ENCODE measurements at regions not wholly inside any gene's neighbourhood (a gene's known extent, or its start where the extent isn't known, plus 50 kb on each side); places are given as distances from the start of the nearest gene placed in this dataset.
A peak's percentile ranks its signal among the peaks of the same experiment; 100 is the strongest.

DNA sequence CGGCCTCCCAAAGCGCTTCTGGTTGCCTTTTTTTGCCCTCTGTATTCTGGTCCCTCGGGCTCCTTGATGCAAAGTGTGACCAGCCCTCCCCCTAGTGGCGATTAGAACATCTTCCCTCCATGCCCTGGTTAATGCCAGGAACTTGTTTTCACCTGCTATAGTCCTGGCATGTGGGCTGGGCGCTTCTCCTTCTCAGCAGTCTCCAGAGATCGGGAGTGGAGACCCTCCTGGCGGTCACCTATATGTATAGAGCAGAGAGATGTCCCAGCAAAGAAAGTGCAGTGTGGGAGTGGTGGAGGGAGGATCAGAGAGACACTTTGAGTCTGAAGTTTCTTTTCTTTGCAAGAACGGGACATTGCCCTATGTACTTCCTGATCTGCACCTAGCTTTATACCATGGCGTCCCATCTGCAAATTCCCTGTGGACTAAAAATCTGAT, 264.1 kb downstream of the OTUD1 start:
- DNase-seq (peak; percentile 68), ATAC-seq (peak; percentile 99)
- H4K20me1 ChIP-seq (ENCODE audit: low read length): no peaks in the 10 kb centered on the region
- H3K9me3 ChIP-seq (ENCODE audit: low read length): no peaks in the 10 kb centered on the region
- no peaks in the 10 kb centered on the region for H3K79me2 ChIP-seq (ENCODE audit: low read length)
- peak overlapping the region; percentile 46 for H2AFZ ChIP-seq (ENCODE audit: low read length)
- H3K4me1 ChIP-seq (ENCODE audit: insufficient read depth, low read length): no peaks in the 10 kb centered on the region
- no peaks in the 10 kb centered on the region for H3F3A ChIP-seq (ENCODE audit: low read length, unreplicated experiment)
- ChIA-PET CTCF (interaction anchor here (0.6 kb wide), 1 partner anchor 171 kb away, joined by 3 read pairs; no protein-coding TSS in a partner anchor), POLR2A (ENCODE audit: unreplicated experiment) (no interaction called here)
- TF ChIP-seq, protein P1, sequence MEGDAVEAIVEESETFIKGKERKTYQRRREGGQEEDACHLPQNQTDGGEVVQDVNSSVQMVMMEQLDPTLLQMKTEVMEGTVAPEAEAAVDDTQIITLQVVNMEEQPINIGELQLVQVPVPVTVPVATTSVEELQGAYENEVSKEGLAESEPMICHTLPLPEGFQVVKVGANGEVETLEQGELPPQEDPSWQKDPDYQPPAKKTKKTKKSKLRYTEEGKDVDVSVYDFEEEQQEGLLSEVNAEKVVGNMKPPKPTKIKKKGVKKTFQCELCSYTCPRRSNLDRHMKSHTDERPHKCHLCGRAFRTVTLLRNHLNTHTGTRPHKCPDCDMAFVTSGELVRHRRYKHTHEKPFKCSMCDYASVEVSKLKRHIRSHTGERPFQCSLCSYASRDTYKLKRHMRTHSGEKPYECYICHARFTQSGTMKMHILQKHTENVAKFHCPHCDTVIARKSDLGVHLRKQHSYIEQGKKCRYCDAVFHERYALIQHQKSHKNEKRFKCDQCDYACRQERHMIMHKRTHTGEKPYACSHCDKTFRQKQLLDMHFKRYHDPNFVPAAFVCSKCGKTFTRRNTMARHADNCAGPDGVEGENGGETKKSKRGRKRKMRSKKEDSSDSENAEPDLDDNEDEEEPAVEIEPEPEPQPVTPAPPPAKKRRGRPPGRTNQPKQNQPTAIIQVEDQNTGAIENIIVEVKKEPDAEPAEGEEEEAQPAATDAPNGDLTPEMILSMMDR (conservative IDR thresholded peaks at IDR 0.05; ENCODE audit: low read depth, low read length): peak; percentile 73
- TF ChIP-seq EZH2 (IDR thresholded peaks at IDR 0.05; ENCODE audit: low read length, unreplicated experiment): no peak
- no peak overlapping the region for H3K9ac ChIP-seq (ENCODE audit: low read length)
- peak overlapping the region; percentile 55; the same call in 1 of the 2 replicates for H3K4me3 ChIP-seq (ENCODE audit: low read length)
- intact Hi-C loops (cut with micrococcal nuclease): loop anchor here (1.0 to 5.0 kb wide), 2 partner anchors 181 to 388 kb away; no protein-coding TSS in a partner anchor
- H3K27me3 ChIP-seq (ENCODE audit: low read length): no peaks in the 10 kb centered on the region
- no peaks in the 10 kb centered on the region for H3K9me2 ChIP-seq (replicated peaks; ENCODE audit: low read length)
- peak overlapping the region; percentile 75 for H3K4me2 ChIP-seq (ENCODE audit: low read length)
- BruUV-seq (replicated peaks): no TSS peak
- no peaks in the 10 kb centered on the region for H3K36me3 ChIP-seq (ENCODE audit: low read depth, low read length)
- H3K27ac ChIP-seq (ENCODE audit: low read length): no peak overlapping the region

DNA sequence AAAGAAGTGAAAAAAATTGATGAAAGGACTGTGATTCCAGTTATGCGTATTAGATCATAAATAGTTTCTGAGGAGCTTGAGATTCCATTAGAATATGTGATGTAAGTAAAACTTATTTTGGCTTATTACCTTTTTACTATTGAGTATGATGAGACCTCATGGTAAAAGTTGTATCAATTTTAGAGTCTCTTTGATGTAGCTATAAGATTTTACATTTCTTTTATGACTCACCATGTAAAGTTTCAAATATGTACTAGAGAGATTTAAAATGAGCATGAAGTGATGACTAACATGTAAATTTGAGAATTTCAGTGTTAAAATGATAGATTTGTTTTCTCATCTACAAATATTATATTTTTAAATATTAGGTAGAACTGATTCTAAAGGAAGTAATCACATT, 276.5 kb downstream of the OTUD1 start:
- Histone ChIP-seq H3K36me3 (ENCODE audit: low read depth, low read length) (no peaks in the 10 kb centered on the region), H3K9me3 (ENCODE audit: low read length) (no peaks in the 10 kb centered on the region), H2AFZ (ENCODE audit: low read length) (no peak overlapping the region), H3K9ac (ENCODE audit: low read length) (no peak overlapping the region), H3K4me3 (ENCODE audit: low read length) (no peak overlapping the region), H3K4me2 (ENCODE audit: low read length) (no peak overlapping the region), H3K79me2 (ENCODE audit: low read length) (no peaks in the 10 kb centered on the region), H3K27ac (ENCODE audit: low read length) (no peak overlapping the region), H4K20me1 (ENCODE audit: low read length) (no peaks in the 10 kb centered on the region), H3K9me2 (replicated peaks; ENCODE audit: low read length) (no peaks in the 10 kb centered on the region), H3K27me3 (ENCODE audit: low read length) (no peaks in the 10 kb centered on the region), H3F3A (ENCODE audit: low read length, unreplicated experiment) (no peaks in the 10 kb centered on the region), H3K4me1 (ENCODE audit: insufficient read depth, low read length) (no peaks in the 10 kb centered on the region)
- intact Hi-C loops (cut with micrococcal nuclease): no loop called here
- CTCF ChIA-PET: no interaction called here
- no peak for ATAC-seq
- BruUV-seq (replicated peaks): no TSS peak
- TF ChIP-seq, protein P1 (conservative IDR thresholded peaks at IDR 0.05; ENCODE audit: low read depth, low read length): no peak
- TF ChIP-seq EZH2 (IDR thresholded peaks at IDR 0.05; ENCODE audit: low read length, unreplicated experiment): no peak
- TF ChIP-seq EZH2phosphoT487 (IDR thresholded peaks at IDR 0.05; ENCODE audit: borderline replicate concordance, low read length): no peak
- POLR2A ChIA-PET (ENCODE audit: unreplicated experiment): no interaction called here
- no peak for DNase-seq

DNA sequence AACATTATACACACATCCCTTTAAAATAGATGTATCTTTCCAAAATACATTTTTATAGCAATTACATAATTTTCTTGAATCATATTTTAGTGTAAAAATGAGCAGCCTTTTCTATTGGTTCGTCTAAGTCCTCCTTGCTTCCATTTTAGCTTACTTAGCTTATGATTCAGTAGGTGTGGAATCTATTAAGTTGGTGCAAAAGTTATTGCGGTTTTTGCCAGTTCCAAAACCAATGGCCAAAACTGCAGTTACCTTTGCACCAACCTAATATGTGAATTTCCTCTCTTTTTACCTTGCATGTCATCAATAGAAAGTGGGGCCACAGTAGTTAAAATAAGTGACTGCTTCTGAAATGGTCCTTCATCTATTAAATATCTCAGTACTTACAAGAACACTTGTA, 279.0 kb downstream of the OTUD1 start:
- no peaks in the 10 kb centered on the region for H3K4me1 ChIP-seq (ENCODE audit: insufficient read depth, low read length)
- no peaks in the 10 kb centered on the region for H3K9me3 ChIP-seq (ENCODE audit: low read length)
- H3K27ac ChIP-seq (ENCODE audit: low read length): no peak overlapping the region
- H3K9ac ChIP-seq (ENCODE audit: low read length): no peak overlapping the region
- DNase-seq (no peak), ATAC-seq (no peak)
- TF ChIP-seq, protein P1 (conservative IDR thresholded peaks at IDR 0.05; ENCODE audit: low read depth, low read length): no peak
- TF ChIP-seq EZH2phosphoT487 (IDR thresholded peaks at IDR 0.05; ENCODE audit: borderline replicate concordance, low read length) (no peak), EZH2 (IDR thresholded peaks at IDR 0.05; ENCODE audit: low read length, unreplicated experiment) (no peak)
- H2AFZ ChIP-seq (ENCODE audit: low read length): no peak overlapping the region
- H3K4me2 ChIP-seq (ENCODE audit: low read length): no peak overlapping the region
- no peaks in the 10 kb centered on the region for H3K27me3 ChIP-seq (ENCODE audit: low read length)
- no peaks in the 10 kb centered on the region for H4K20me1 ChIP-seq (ENCODE audit: low read length)
- no peaks in the 10 kb centered on the region for H3K79me2 ChIP-seq (ENCODE audit: low read length)
- POLR2A ChIA-PET (ENCODE audit: unreplicated experiment): no interaction called here
- H3K9me2 ChIP-seq (replicated peaks; ENCODE audit: low read length): no peaks in the 10 kb centered on the region
- H3K36me3 ChIP-seq (ENCODE audit: low read depth, low read length): no peaks in the 10 kb centered on the region
- H3F3A ChIP-seq (ENCODE audit: low read length, unreplicated experiment): no peaks in the 10 kb centered on the region
- intact Hi-C loops (cut with micrococcal nuclease): no loop called here
- no TSS peak for BruUV-seq (replicated peaks)
- no peak overlapping the region for H3K4me3 ChIP-seq (ENCODE audit: low read length)
- CTCF ChIA-PET: no interaction called here
